A673 (cell line): ENCODE measurements at regions not wholly inside any gene's neighbourhood (a gene's known extent, or its start where the extent isn't known, plus 50 kb on each side); places are given as distances from the start of the nearest gene placed in this dataset.

Experiments
- EZH2 ChIP-seq: fragments of 200-600 bp; sonication (generic); IDR thresholded peaks from 2 replicates; pipeline ENCODE4 v1.6.1; 2017; ENCODE audit warnings: borderline replicate concordance, low read depth, mild to moderate bottlenecking, mixed read lengths, antibody characterized with exemption, low read length; ENCODE audit not compliant: poor library complexity, severe bottlenecking
- TF ChIP-seq, protein P1 (sequence below): fragments of 300-800, 200-600 bp; sonication (generic); conservative IDR thresholded peaks from 2 replicates; pipeline ENCODE4 v1.5.1; 2017; ENCODE audit warnings: low read depth, mild to moderate bottlenecking, antibody characterized with exemption, low read length, moderate library complexity, mixed read lengths

- TF ChIP-seq, protein P1, sequence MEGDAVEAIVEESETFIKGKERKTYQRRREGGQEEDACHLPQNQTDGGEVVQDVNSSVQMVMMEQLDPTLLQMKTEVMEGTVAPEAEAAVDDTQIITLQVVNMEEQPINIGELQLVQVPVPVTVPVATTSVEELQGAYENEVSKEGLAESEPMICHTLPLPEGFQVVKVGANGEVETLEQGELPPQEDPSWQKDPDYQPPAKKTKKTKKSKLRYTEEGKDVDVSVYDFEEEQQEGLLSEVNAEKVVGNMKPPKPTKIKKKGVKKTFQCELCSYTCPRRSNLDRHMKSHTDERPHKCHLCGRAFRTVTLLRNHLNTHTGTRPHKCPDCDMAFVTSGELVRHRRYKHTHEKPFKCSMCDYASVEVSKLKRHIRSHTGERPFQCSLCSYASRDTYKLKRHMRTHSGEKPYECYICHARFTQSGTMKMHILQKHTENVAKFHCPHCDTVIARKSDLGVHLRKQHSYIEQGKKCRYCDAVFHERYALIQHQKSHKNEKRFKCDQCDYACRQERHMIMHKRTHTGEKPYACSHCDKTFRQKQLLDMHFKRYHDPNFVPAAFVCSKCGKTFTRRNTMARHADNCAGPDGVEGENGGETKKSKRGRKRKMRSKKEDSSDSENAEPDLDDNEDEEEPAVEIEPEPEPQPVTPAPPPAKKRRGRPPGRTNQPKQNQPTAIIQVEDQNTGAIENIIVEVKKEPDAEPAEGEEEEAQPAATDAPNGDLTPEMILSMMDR, result no peak
- no peak for TF ChIP-seq EZH2
These were observed 200.1 kb upstream of the GUCY1A2 start for GRCh38 chr11:107218123-107219013.
